NCI-H748 (cell line): ENCODE measurements at regions not wholly inside any gene's neighbourhood (a gene's known extent, or its start where the extent isn't known, plus 50 kb on each side); places are given as distances from the start of the nearest gene placed in this dataset.
A peak's percentile ranks its signal among the peaks of the same experiment; 100 is the strongest.
"Not testable (repeated sequence)": the region's sequence is repeated elsewhere in the genome, so short reads cannot be mapped to it uniquely, and the experiment has no call there.

ENCODE experiments used
- DNase-seq: peaks from one replicate; lab custom pipeline; 2025; ENCODE audit not compliant: unreplicated experiment; lab: John Stamatoyannopoulos, UW

GRCh38 chr20:22815206-22815551 lies 219.9 kb upstream of the SSTR4 start:
- DNase-seq = no peak

GRCh38 chr20:22815603-22816315 lies 219.4 kb upstream of the SSTR4 start:
- DNase-seq = no peak

GRCh38 chr20:22818636-22819035 lies 216.5 kb upstream of the SSTR4 start:
- DNase-seq = no peak

GRCh38 chr20:22819112-22819511 lies 216.0 kb upstream of the SSTR4 start:
- DNase-seq = no peak

GRCh38 chr20:22819784-22820183 lies 215.3 kb upstream of the SSTR4 start:
- no peak for DNase-seq

- no peak for DNase-seq
Observed at GRCh38 chr20:22821081-22821727, 213.9 kb upstream of the SSTR4 start.

DNA sequence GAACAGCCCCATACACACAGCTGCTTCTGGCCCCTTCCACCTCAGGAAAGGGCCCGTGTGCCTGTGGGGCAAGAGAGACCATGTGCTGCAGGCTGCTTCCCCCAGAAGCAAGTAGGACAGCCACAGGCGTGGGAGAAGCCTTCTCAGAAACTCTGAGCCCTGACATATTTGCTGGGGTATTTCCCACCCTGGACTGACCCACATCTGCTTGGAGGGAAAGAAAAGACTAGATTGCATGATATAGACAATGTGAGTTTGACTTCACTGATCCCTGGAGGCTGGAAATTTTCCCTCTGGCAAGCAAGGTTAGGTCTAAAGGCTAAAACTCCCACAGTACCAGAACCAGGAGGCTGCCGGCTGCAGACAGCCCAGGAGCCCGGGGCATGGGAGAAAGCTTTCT lies 213.3 kb upstream of the SSTR4 start:
- no peak for DNase-seq

DNA sequence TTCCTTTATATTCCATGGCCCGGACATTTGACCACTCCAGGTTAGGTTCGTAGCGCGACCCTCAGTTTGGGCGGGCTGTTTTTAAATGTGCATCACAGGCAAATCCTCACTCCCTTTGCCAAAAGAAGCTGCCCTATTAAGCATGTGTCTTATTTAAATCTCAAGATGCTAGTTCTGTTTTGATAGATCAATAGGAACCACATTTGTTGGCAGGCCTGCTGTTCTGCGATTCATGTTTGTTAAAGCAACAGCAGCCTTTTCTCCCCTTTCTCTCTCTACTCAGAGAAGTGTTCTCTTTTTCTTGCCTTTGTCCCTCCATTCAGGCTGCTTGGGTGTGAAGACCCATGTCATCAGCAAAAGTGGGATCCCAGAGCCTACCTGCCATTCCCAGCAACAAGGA lies 212.0 kb upstream of the SSTR4 start:
- DNase-seq = no peak

- no peak for DNase-seq
Observed at GRCh38 chr20:22824077-22824476, 211.0 kb upstream of the SSTR4 start.

- no peak for DNase-seq
Observed at GRCh38 chr20:22825076-22825475, 210.0 kb upstream of the SSTR4 start.

- DNase-seq = no peak
Observed at GRCh38 chr20:22825546-22825945, 209.6 kb upstream of the SSTR4 start.

DNA sequence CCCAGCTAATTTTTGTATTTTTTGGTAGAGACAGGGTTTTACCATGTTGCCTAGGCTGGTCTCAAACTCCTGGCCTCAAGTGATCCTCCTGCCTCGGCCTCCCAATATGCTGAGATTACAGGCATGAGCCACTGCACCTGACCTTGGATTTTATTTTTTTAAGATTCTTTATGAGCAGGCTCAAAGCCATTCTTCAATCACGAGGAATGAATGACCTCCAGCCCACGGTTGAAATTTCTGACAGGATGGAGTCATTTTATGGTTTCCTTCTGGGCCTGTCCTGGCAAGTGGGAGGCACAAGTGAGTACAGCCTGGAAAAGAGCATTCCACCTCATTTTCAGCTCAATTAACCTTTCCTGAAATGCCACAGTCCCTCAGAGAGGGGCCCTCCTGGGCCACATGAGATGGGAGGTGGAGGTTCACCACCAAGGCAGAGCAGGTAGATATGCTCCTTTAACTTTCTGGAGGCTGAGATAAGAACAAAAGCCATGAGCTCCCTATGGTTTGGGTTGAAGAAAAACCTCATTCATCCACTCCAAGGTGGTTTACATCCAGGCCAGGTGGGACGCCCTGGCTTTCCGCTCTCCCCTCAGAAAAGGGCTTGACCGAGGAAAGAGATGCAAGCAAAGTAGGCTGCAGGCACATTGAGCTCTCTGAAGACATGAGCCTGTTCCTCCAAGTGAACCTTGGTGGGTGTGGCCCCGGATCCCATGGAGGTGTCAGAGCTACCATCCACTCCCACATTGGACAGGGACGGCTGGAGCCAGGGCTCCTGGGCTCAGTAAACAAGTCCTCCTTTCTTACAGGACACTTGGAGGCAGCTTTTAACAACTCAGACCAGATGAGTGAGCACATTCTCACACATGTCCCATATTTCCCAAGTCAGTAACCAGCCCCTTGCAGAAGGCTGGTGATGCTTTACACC lies 208.5 kb upstream of the SSTR4 start:
- DNase-seq = no peak

DNA sequence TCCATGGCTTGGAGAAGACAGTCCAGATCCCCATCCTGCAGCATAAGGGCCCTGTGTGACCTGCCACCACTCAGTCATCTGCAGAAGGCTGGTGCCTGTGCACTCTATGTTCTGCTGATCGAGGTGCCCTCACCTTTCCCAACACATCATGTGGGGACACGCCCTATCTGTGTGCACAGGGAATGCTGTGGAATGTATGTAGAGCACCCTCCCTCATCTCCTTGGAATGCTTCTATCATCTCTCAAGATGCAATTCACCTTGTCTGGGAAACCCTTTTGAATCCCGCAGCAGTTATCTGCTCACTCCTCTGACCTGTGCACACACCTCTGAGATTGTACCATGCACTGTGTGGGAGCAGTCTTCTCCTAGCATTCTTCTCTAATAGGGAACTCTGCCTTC lies 207.2 kb upstream of the SSTR4 start:
- no peak for DNase-seq

GRCh38 chr20:22829356-22829755 lies 205.8 kb upstream of the SSTR4 start:
- no peak for DNase-seq

DNA sequence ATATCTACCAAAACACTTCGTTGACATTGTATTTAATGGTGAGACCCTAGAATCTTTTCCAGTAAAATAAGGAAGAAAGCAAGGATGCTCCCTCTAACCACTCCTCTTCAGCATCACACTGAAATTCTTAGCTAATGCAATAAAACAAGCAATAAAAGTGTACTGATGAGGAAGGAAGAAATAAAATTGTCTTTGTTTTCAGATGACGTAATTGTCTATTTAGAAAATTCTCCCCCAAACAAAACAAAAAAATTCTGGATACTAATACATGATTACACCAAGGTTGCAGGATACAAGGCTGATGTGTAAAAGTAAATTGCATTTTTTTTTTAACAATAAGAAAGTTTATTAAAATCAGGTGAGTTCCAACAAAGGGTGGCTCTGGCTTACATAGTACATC lies 205.0 kb upstream of the SSTR4 start:
- DNase-seq = no peak

GRCh38 chr20:22830715-22831114 lies 204.4 kb upstream of the SSTR4 start:
- DNase-seq = not testable (repeated sequence)

DNA sequence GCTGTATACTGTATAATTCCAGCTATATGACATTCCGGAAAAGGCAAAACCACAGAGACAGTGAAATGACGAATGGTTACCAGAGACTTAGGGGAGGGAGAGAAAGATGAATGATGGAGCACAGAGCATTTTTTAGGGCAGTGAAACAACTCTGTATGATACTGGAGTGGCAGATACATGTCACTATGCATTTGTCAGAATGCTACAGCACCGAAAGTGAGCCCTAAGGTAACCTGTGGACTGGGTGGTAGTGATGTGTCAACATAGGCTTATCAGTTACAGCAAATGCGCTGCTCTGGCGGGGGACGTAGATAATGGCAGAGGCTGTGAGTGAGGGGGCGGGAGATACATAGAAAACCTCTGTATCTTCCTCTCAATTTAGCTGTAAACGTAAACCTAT lies 201.3 kb upstream of the SSTR4 start:
- DNase-seq = peak; percentile 36

GRCh38 chr20:22834651-22835256 lies 200.4 kb upstream of the SSTR4 start:
- DNase-seq = no peak

DNA sequence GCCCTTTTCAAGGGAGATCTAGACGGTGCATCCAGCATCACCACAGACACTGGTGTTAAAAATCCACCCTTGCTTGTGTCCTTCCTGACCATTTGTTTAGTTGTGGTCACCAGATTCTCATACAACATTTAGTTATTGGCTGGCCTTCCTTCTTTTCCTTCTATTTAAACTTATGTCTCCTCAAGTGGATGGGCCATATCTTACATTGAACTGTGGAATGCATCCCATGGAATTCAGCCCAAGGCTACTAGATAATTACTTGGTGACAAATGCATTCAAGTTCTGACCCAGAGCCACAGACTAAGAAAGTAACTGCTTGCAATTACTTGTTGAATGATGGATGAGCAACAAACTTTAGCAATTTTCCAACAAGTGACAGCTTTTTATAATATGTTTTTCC lies 198.9 kb upstream of the SSTR4 start:
- no peak for DNase-seq

GRCh38 chr20:22836877-22837276 lies 198.2 kb upstream of the SSTR4 start:
- DNase-seq = no peak

- no peak for DNase-seq
Observed at GRCh38 chr20:22838001-22838400, 197.1 kb upstream of the SSTR4 start.

GRCh38 chr20:22841846-22842245 lies 193.3 kb upstream of the SSTR4 start:
- DNase-seq = no peak
